ENCODE measurements at regions not wholly inside any gene's neighbourhood (a gene's known extent, or its start where the extent isn't known, plus 50 kb on each side); places are given as distances from the start of the nearest gene placed in this dataset.

- in situ Hi-C loops (cut with HindIII; ENCODE audit: low sequenced_read_pairs): no loop called here
These were observed 401.6 kb upstream of the PFKP start for GRCh38 chr10:2665772-2666171.

- in situ Hi-C loops (cut with HindIII; ENCODE audit: low sequenced_read_pairs): no loop called here
These were observed 407.1 kb upstream of the PFKP start for GRCh38 chr10:2660276-2660675.

GRCh38 chr10:2659660-2660209, 407.6 kb upstream of the PFKP start:
- in situ Hi-C loops (cut with HindIII; ENCODE audit: low sequenced_read_pairs): no loop called here

- in situ Hi-C loops (cut with HindIII; ENCODE audit: low sequenced_read_pairs): no loop called here
These were observed 408.6 kb upstream of the PFKP start for GRCh38 chr10:2658780-2659179.

- in situ Hi-C loops (cut with HindIII; ENCODE audit: low sequenced_read_pairs): no loop called here
These were observed 417.0 kb upstream of the PFKP start for GRCh38 chr10:2650328-2650727.

GRCh38 chr10:2641028-2641427, 426.3 kb upstream of the PFKP start:
- in situ Hi-C loops (cut with HindIII; ENCODE audit: low sequenced_read_pairs): no loop called here

- in situ Hi-C loops (cut with HindIII; ENCODE audit: low sequenced_read_pairs): no loop called here
These were observed 433.7 kb upstream of the PFKP start for GRCh38 chr10:2633630-2634029.

GRCh38 chr10:2631557-2632205, 435.7 kb upstream of the PFKP start:
- in situ Hi-C loops (cut with HindIII; ENCODE audit: low sequenced_read_pairs): no loop called here

GRCh38 chr10:2628705-2629104, 438.6 kb upstream of the PFKP start:
- in situ Hi-C loops (cut with HindIII; ENCODE audit: low sequenced_read_pairs): no loop called here

- in situ Hi-C loops (cut with HindIII; ENCODE audit: low sequenced_read_pairs): no loop called here
These were observed 439.4 kb upstream of the PFKP start for GRCh38 chr10:2627969-2628368.

- in situ Hi-C loops (cut with HindIII; ENCODE audit: low sequenced_read_pairs): no loop called here
These were observed 442.3 kb upstream of the PFKP start for GRCh38 chr10:2625094-2625493.

GRCh38 chr10:2623675-2624274, 443.6 kb upstream of the PFKP start:
- in situ Hi-C loops (cut with HindIII; ENCODE audit: low sequenced_read_pairs): no loop called here

GRCh38 chr10:2620827-2621521, 446.4 kb upstream of the PFKP start:
- in situ Hi-C loops (cut with HindIII; ENCODE audit: low sequenced_read_pairs): no loop called here

GRCh38 chr10:2619916-2620315, 447.4 kb upstream of the PFKP start:
- in situ Hi-C loops (cut with HindIII; ENCODE audit: low sequenced_read_pairs): no loop called here

GRCh38 chr10:2619472-2619871, 447.9 kb upstream of the PFKP start:
- in situ Hi-C loops (cut with HindIII; ENCODE audit: low sequenced_read_pairs): no loop called here

- in situ Hi-C loops (cut with HindIII; ENCODE audit: low sequenced_read_pairs): no loop called here
These were observed 448.7 kb upstream of the PFKP start for GRCh38 chr10:2618690-2619089.

- in situ Hi-C loops (cut with HindIII; ENCODE audit: low sequenced_read_pairs): no loop called here
These were observed 451.1 kb upstream of the PFKP start for GRCh38 chr10:2616215-2616614.

GRCh38 chr10:2611603-2612002, 455.7 kb upstream of the PFKP start:
- in situ Hi-C loops (cut with HindIII; ENCODE audit: low sequenced_read_pairs): no loop called here

- in situ Hi-C loops (cut with HindIII; ENCODE audit: low sequenced_read_pairs): no loop called here
These were observed 456.4 kb upstream of the PFKP start for GRCh38 chr10:2610946-2611345.

- in situ Hi-C loops (cut with HindIII; ENCODE audit: low sequenced_read_pairs): no loop called here
These were observed 462.5 kb upstream of the PFKP start for GRCh38 chr10:2604891-2605290.

- in situ Hi-C loops (cut with HindIII; ENCODE audit: low sequenced_read_pairs): no loop called here
These were observed 467.8 kb upstream of the PFKP start for GRCh38 chr10:2599571-2599970.
